Natural killer cell (primary cell): ENCODE measurements at regions not wholly inside any gene's neighbourhood (a gene's known extent, or its start where the extent isn't known, plus 50 kb on each side); places are given as distances from the start of the nearest gene placed in this dataset.

Source experiments
- ATAC-seq, 3 donors: fragments of 150-1000 bp in 2 of 3; fragments of 200-7000 bp in 1 of 3; cut with Tn5 transposase; 1 replicate in 1 of 3; 2 replicates in 2 of 3; pipeline ENCODE4 v1.10.0; 2021; ENCODE audit warnings: mild to moderate bottlenecking in 2 of 3, moderate library complexity in 2 of 3
- DNase-seq, 2 donors: peaks; one replicate each; pipeline versions ENCODE4 v3.0.0 to v3.0.0-alpha.2; 2013 to 2021; ENCODE audit warnings: mixed read lengths in 1 of 2
- H3K27ac ChIP-seq: one replicate; pipeline ENCODE4 v1.5.1; 2013; ENCODE audit warnings: mild to moderate bottlenecking, low read length
- H3K27me3 ChIP-seq: one replicate; pipeline ENCODE4 v1.6.1; 2013; ENCODE audit warnings: low read length; ENCODE audit not compliant: control insufficient read depth, insufficient read depth
- H3K36me3 ChIP-seq: one replicate; pipeline ENCODE4 v1.6.1; 2013; ENCODE audit warnings: low read length; ENCODE audit not compliant: control insufficient read depth, insufficient read depth
- H3K4me1 ChIP-seq: one replicate; pipeline ENCODE4 v1.6.1; 2013; ENCODE audit warnings: low read length; ENCODE audit not compliant: control insufficient read depth, insufficient read depth
- H3K4me3 ChIP-seq: one replicate; pipeline ENCODE4 v1.5.1; 2013; ENCODE audit warnings: low read length
- H3K9me3 ChIP-seq: one replicate; pipeline ENCODE4 v1.6.1; 2013; ENCODE audit warnings: low read length; ENCODE audit not compliant: control insufficient read depth, insufficient read depth
- H3K27ac Mint-ChIP-seq, 2 donors: one replicate each; pipeline ENCODE4 v1.8.0; 2022; ENCODE audit warnings: mild to moderate bottlenecking in 2 of 2, mixed read lengths in 2 of 2, moderate library complexity in 1 of 2
- H3K27me3 Mint-ChIP-seq, 2 donors: one replicate each; pipeline ENCODE4 v1.8.0; 2022; ENCODE audit warnings: low read depth in 2 of 2, mixed read lengths in 2 of 2
- H3K36me3 Mint-ChIP-seq: one replicate; pipeline ENCODE4 v1.8.0; 2022; ENCODE audit warnings: mixed read lengths
- H3K4me1 Mint-ChIP-seq, 2 donors: one replicate each; pipeline ENCODE4 v1.8.0; 2022; ENCODE audit warnings: mixed read lengths in 2 of 2
- H3K4me3 Mint-ChIP-seq: one replicate; pipeline ENCODE4 v1.8.0; 2022; ENCODE audit warnings: mild to moderate bottlenecking, moderate library complexity, mixed read lengths
- H3K9me3 Mint-ChIP-seq, 2 donors: one replicate each; pipeline ENCODE4 v1.8.0; 2022; ENCODE audit warnings: mixed read lengths in 2 of 2
- CTCF ChIP-seq: fragments of 200-600 bp; IDR thresholded peaks from one replicate; pipeline ENCODE4 v1.8.0; 2022; ENCODE audit warnings: antibody characterized with exemption
- WGBS: methylation state at CpG from one replicate; pipeline ENCODE4 v1.1.7; 2013; ENCODE audit warnings: missing lambda C conversion rate; ENCODE audit not compliant: insufficient coverage; 5-methylcytosine and 5-hydroxymethylcytosine counted together
- intact Hi-C: fragments of 100-400 bp; cut with micrococcal nuclease; formaldehyde crosslinking; loops from one replicate; pipeline ENCODE4 v1.14.2; 2022

GRCh38 chr10:104579136-104579535 is 62.0 kb upstream of the SORCS3 start:
- Mint-ChIP-seq H3K27ac (no peak overlapping the region), H3K36me3 (no peaks in the 10 kb centered on the region), H3K4me1 (peaks cover 6 to 11% of the 10 kb centered on the region in 2 donors), H3K4me3 (no peak overlapping the region), H3K27me3 (peaks cover 19 to 33% of the 10 kb centered on the region in 2 donors), H3K9me3 (no peaks in the 10 kb centered on the region)
- Histone ChIP-seq H3K4me1 (no peaks in the 10 kb centered on the region), H3K4me3 (no peak overlapping the region), H3K36me3 (no peaks in the 10 kb centered on the region), H3K27me3 (peaks cover 2% of the 10 kb centered on the region), H3K27ac (no peak overlapping the region), H3K9me3 (no peaks in the 10 kb centered on the region)
- ATAC-seq (no peak), DNase-seq (no peak)
- no peak for TF ChIP-seq CTCF
- intact Hi-C loops: no loop called here
- 86% methylated on average over 6 of the region's 6 CpGs for WGBS

GRCh38 chr10:104580321-104580720 is 60.8 kb upstream of the SORCS3 start:
- no peak for DNase-seq
- Histone ChIP-seq H3K27ac (no peak overlapping the region), H3K27me3 (peaks cover 2% of the 10 kb centered on the region), H3K9me3 (no peaks in the 10 kb centered on the region), H3K4me1 (no peaks in the 10 kb centered on the region), H3K4me3 (no peak overlapping the region), H3K36me3 (no peaks in the 10 kb centered on the region)
- Mint-ChIP-seq H3K9me3 (no peaks in the 10 kb centered on the region), H3K4me3 (no peak overlapping the region), H3K36me3 (no peaks in the 10 kb centered on the region), H3K27ac (no peak overlapping the region), H3K27me3 (peaks cover 19 to 33% of the 10 kb centered on the region in 2 donors), H3K4me1 (peaks cover 6 to 11% of the 10 kb centered on the region in 2 donors)
- no peak for ATAC-seq
- TF ChIP-seq CTCF: no peak
- WGBS: 72% methylated on average over 11 of the region's 13 CpGs
- intact Hi-C loops: no loop called here

- Histone ChIP-seq H3K27ac (no peak overlapping the region), H3K4me1 (no peaks in the 10 kb centered on the region), H3K27me3 (peaks cover 2% of the 10 kb centered on the region), H3K36me3 (no peaks in the 10 kb centered on the region), H3K4me3 (no peak overlapping the region), H3K9me3 (no peaks in the 10 kb centered on the region)
- TF ChIP-seq CTCF: peak; percentile 77
- DNase-seq (peak; percentile 42 to 82), ATAC-seq (peak in 2 of 3 donors; percentile 76 to 84)
- Mint-ChIP-seq H3K36me3 (no peaks in the 10 kb centered on the region), H3K4me1 (peaks cover 6 to 11% of the 10 kb centered on the region in 2 donors), H3K9me3 (no peaks in the 10 kb centered on the region), H3K27me3 (peaks cover 19 to 33% of the 10 kb centered on the region in 2 donors), H3K27ac (no peak overlapping the region), H3K4me3 (no peak overlapping the region)
- WGBS: 45% methylated on average over 20 of the region's 20 CpGs
- intact Hi-C loops: no loop called here
Observed at GRCh38 chr10:104580774-104581675, 60.1 kb upstream of the SORCS3 start.
